HG03060 (cell line): ENCODE measurements at regions not wholly inside any gene's neighbourhood (a gene's known extent, or its start where the extent isn't known, plus 50 kb on each side); places are given as distances from the start of the nearest gene placed in this dataset.

ENCODE experiments used
- ATAC-seq: cut with Tn5 transposase; IDR thresholded peaks from one replicate; pipeline ENCODE4 v1.9.1; 2021; ENCODE audit warnings: low read depth, moderate number of reproducible peaks; ENCODE audit not compliant: unreplicated experiment

- ATAC-seq = no peak
Measured at GRCh38 chr2:180507028-180507427, 473.4 kb upstream of the UBE2E3 start.

GRCh38 chr2:180505203-180505602 lies 475.2 kb upstream of the UBE2E3 start:
- no peak for ATAC-seq

GRCh38 chr2:180497621-180498152 lies 482.7 kb upstream of the UBE2E3 start:
- ATAC-seq = no peak

GRCh38 chr2:180495606-180496005 lies 484.8 kb upstream of the UBE2E3 start:
- ATAC-seq = no peak

GRCh38 chr2:180494286-180494685 lies 486.1 kb upstream of the UBE2E3 start:
- no peak for ATAC-seq

- ATAC-seq = no peak
Measured at GRCh38 chr2:180482696-180483095, 475.6 kb upstream of the CWC22 start.

- no peak for ATAC-seq
Measured at GRCh38 chr2:180481998-180482397, 474.9 kb upstream of the CWC22 start.

- no peak for ATAC-seq
Measured at GRCh38 chr2:180478883-180479282, 471.8 kb upstream of the CWC22 start.

- no peak for ATAC-seq
Measured at GRCh38 chr2:180474716-180475115, 467.6 kb upstream of the CWC22 start.

GRCh38 chr2:180473456-180473855 lies 466.4 kb upstream of the CWC22 start:
- no peak for ATAC-seq

- ATAC-seq = no peak
Measured at GRCh38 chr2:180472133-180472532, 465.0 kb upstream of the CWC22 start.

GRCh38 chr2:180463608-180464007 lies 456.5 kb upstream of the CWC22 start:
- no peak for ATAC-seq

GRCh38 chr2:180461761-180462160 lies 454.7 kb upstream of the CWC22 start:
- no peak for ATAC-seq

GRCh38 chr2:180456801-180457200 lies 449.7 kb upstream of the CWC22 start:
- ATAC-seq = no peak

- no peak for ATAC-seq
Measured at GRCh38 chr2:180450841-180451240, 443.7 kb upstream of the CWC22 start.

GRCh38 chr2:180449171-180449915 lies 442.2 kb upstream of the CWC22 start:
- no peak for ATAC-seq

- no peak for ATAC-seq
Measured at GRCh38 chr2:180446492-180446891, 439.4 kb upstream of the CWC22 start.

GRCh38 chr2:180443888-180444287 lies 436.8 kb upstream of the CWC22 start:
- ATAC-seq = no peak

- no peak for ATAC-seq
Measured at GRCh38 chr2:180442860-180443644, 436.0 kb upstream of the CWC22 start.

- ATAC-seq = no peak
Measured at GRCh38 chr2:180419212-180419611, 412.1 kb upstream of the CWC22 start.

GRCh38 chr2:180416627-180417026 lies 409.5 kb upstream of the CWC22 start:
- no peak for ATAC-seq

GRCh38 chr2:180413336-180413735 lies 406.2 kb upstream of the CWC22 start:
- ATAC-seq = no peak
